ENCODE measurements at regions not wholly inside any gene's neighbourhood (a gene's known extent, or its start where the extent isn't known, plus 50 kb on each side); places are given as distances from the start of the nearest gene placed in this dataset.

GRCh38 chr6:163985040-163985439 is 570.5 kb downstream of the QKI start:
- TF ChIP-seq POLR2AphosphoS5 (IDR thresholded peaks at IDR 0.05) (no peak), CTCF (IDR thresholded peaks at IDR 0.05) (no peak)
